Heart right ventricle (tissue), 16 donors: ENCODE measurements at regions not wholly inside any gene's neighbourhood (a gene's known extent, or its start where the extent isn't known, plus 50 kb on each side); places are given as distances from the start of the nearest gene placed in this dataset.

Experiments used
- ATAC-seq, 8 donors: fragments of 200-7000 bp; cut with Tn5 transposase; one replicate each; pipeline ENCODE4 v1.9.1; 2020; ENCODE audit warnings: mild to moderate bottlenecking in 8 of 8, moderate library complexity in 8 of 8, moderate number of reproducible peaks in 1 of 8
- DNase-seq, 2 donors: peaks; one replicate each; pipeline ENCODE4 v3.0.0-alpha.2; 2020
- H3K27ac ChIP-seq, 10 donors: fragments of 200-600 bp; sonication (generic) in 2 of 10; one replicate each; pipeline versions ENCODE4 v1.5.0 to v1.8.0; 2020 to 2022; ENCODE audit warnings: mild to moderate bottlenecking in 3 of 10
- H3K27me3 ChIP-seq, 7 donors: fragments of 200-600 bp; one replicate each; pipeline ENCODE4 v1.8.0; 2021 to 2022; ENCODE audit warnings: mild to moderate bottlenecking in 2 of 7
- H3K36me3 ChIP-seq, 9 donors: fragments of 200-600 bp; sonication (generic) in 1 of 9; one replicate each; pipeline versions ENCODE4 v1.5.0 to v1.8.0; 2020 to 2022; ENCODE audit warnings: mild to moderate bottlenecking in 2 of 9
- H3K4me1 ChIP-seq, 9 donors: fragments of 200-600 bp; sonication (generic) in 1 of 9; one replicate each; pipeline versions ENCODE4 v1.5.0 to v1.8.0; 2020 to 2022; ENCODE audit warnings: mild to moderate bottlenecking in 4 of 9
- H3K4me3 ChIP-seq, 10 donors: fragments of 200-600 bp; sonication (generic) in 2 of 10; one replicate each; pipeline versions ENCODE4 v1.5.0 to v1.8.0; 2020 to 2022; ENCODE audit warnings: mild to moderate bottlenecking in 7 of 10, moderate library complexity in 2 of 10
- H3K9me3 ChIP-seq, 11 donors: fragments of 200-600 bp in 10 of 11; sonication (generic) in 2 of 11; one replicate each; pipeline versions ENCODE4 v1.5.0 to v1.8.0; 2013 to 2022; ENCODE audit warnings: mild to moderate bottlenecking in 2 of 11, control low read depth in 1 of 11, moderate library complexity in 1 of 11
- CTCF ChIP-seq, 9 donors: fragments of 200-600 bp; sonication (generic) in 2 of 9; IDR thresholded peaks; one replicate each; pipeline versions ENCODE4 v1.5.0 to v1.8.0; 2021 to 2022; ENCODE audit warnings: antibody characterized with exemption in 9 of 9, mild to moderate bottlenecking in 5 of 9, moderate library complexity in 1 of 9
- WGBS, 2 donors: extraction: QIAGEN DNeasy Blood & Tissue Kit; methylation state at CpG; one replicate each; pipeline ENCODE4 v1.1.7; 2013; ENCODE audit warnings: inconsistent platforms in 1 of 2; 5-methylcytosine and 5-hydroxymethylcytosine counted together
- intact Hi-C, 10 donors: fragments of 100-400 bp; cut with DNase I; formaldehyde crosslinking; loops; one replicate each; pipeline versions ENCODE4 v1.11.1 to v1.14.2; 2022
- donor health status: Arrhythmogenic right ventricular cardiomyopathy.
- donor health status: ischemic (EF 13 %, LVEDD 7.1; RV severe dilation, severe dysfunction).
- donor health status: healthy with polysubstance abuse.
- donor health status: DM: no; HTN: yes; CAD: no.
- donor health status: DM: no; HTN: no; CAD: no.
- donor health status: ischemic (EF 25% LVEDD 6.9; RV normal size, moderate dysfunction).
- donor health status: ischemic (EF 25% LVEDD 5.7; RV mildly dilated, moderate dysfunction).
- donor health status: healthy.
- donor health status: DM: yes; HTN: yes; CAD: no.
- donor health status: Ischemic cardiomyopathy.
- donor health status: ischemic (EF 35%, LVEDD 5.7; RV mildly dilated, moderate dysfunction).
- donor health status: nonischemic (EF 11% LVEDD 7.7; RV severe dilation, severe dysfunction).
- donor health status: DM: yes; HTN: yes; CAD: no.
- donor health status: PGD.
- donor health status: ischemic (EF 29% LVEDD 5.4; RV normal size, mild dysfunction).
- donor health status: nonischemic (EF 23%, LVEDD 6.1; RV moderate dilation, normal function).

DNA sequence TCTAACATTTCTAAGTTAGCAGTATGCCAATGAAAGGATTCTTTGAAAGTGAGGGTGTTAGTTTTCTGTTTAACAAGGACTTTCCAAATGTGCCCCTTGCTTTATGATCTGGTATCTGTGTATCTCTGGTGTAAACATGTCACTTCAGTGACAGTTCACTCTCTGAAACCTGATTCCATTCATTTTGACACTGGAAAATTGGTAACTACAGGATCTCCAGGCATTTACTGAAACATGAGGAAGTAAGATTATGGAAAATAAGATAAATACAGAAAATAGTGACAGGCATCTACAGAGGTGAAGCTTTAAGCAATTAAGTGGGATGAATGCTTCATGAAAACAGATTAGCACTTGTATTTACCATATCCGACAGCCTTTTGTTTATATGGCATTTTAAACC lies 101.6 kb upstream of the MYO16 start:
- no peaks in the 10 kb centered on the region for H3K36me3 ChIP-seq
- DNase-seq (no peak), ATAC-seq (no peak)
- no peaks in the 10 kb centered on the region for H3K4me1 ChIP-seq
- WGBS, 2 donors: 34 to 39% methylated on average over 1 of the region's 1 CpG
- H3K9me3 ChIP-seq: no peaks in the 10 kb centered on the region
- TF ChIP-seq CTCF (IDR thresholded peaks at IDR 0.05): no peak
- intact Hi-C loops: no loop called here
- no peak overlapping the region for H3K4me3 ChIP-seq
- H3K27me3 ChIP-seq: peaks cover 0 to 13% (median 0%) of the 10 kb centered on the region in 7 donors
- no peak overlapping the region for H3K27ac ChIP-seq

- ATAC-seq: no peak
- 3 to 29% methylated on average over 1 to 2 of the region's 2 CpGs for WGBS, 2 donors
- TF ChIP-seq CTCF (IDR thresholded peaks at IDR 0.05): no peak
Observed at GRCh38 chr13:108528303-108528702, 101.1 kb upstream of the MYO16 start.

GRCh38 chr13:108533842-108534241 lies 95.6 kb upstream of the MYO16 start:
- Histone ChIP-seq H3K36me3 (no peaks in the 10 kb centered on the region), H3K4me3 (no peak overlapping the region), H3K27me3 (peaks cover 0 to 14% (median 0%) of the 10 kb centered on the region in 7 donors), H3K27ac (no peak overlapping the region), H3K4me1 (no peaks in the 10 kb centered on the region), H3K9me3 (peaks cover 0 to 6% (median 0%) of the 10 kb centered on the region in 11 donors)
- ATAC-seq (no peak), DNase-seq (no peak)
- 73 to 81% methylated on average over 2 of the region's 2 CpGs for WGBS, 2 donors
- TF ChIP-seq CTCF (IDR thresholded peaks at IDR 0.05): no peak
- intact Hi-C loops: no loop called here

More at GRCh38 chr13:108528303-108528702, 101.1 kb upstream of the MYO16 start:
- H3K36me3 ChIP-seq: no peaks in the 10 kb centered on the region
- no peak overlapping the region for H3K4me3 ChIP-seq
- H3K9me3 ChIP-seq: no peaks in the 10 kb centered on the region
- DNase-seq: no peak
- no peaks in the 10 kb centered on the region for H3K4me1 ChIP-seq
- intact Hi-C loops: no loop called here
- H3K27ac ChIP-seq: no peak overlapping the region
- H3K27me3 ChIP-seq: peaks cover 0 to 13% (median 0%) of the 10 kb centered on the region in 7 donors

DNA sequence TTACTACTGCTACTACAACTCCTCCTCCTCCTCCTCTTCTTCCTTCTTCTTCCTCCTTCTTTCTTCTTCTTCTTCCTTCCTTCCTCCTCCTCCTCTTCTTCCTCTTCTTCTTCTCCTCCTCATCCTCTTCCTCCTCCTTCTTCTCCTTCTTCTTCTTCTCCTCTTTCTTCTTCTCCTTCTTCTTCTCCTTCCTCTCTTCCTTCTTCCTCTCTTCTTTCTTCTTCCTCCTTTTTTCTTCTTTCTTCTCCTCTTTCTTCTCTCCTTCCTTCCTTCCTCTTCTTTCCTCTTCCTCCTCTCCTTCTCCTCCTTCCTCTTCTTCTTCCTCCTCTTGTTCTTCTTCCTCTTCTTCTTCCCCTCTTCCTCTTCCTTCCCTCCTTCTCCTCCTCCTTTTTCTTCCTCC lies 94.7 kb upstream of the MYO16 start:
- TF ChIP-seq CTCF (IDR thresholded peaks at IDR 0.05): no peak

More for the DNA sequence above, 94.7 kb upstream of the MYO16 start:
- Histone ChIP-seq H3K27me3 (peaks cover 0 to 7% (median 0%) of the 10 kb centered on the region in 7 donors), H3K9me3 (peaks cover 0 to 6% (median 0%) of the 10 kb centered on the region in 11 donors), H3K36me3 (no peaks in the 10 kb centered on the region), H3K4me1 (no peaks in the 10 kb centered on the region), H3K4me3 (no peak overlapping the region), H3K27ac (no peak overlapping the region)
- DNase-seq (no peak), ATAC-seq (no peak)
- intact Hi-C loops: loop anchor here in 1 of 10 donors (5.0 kb wide), 1 partner anchor 53 kb away; no protein-coding TSS in a partner anchor
